H1 (cell line): ENCODE measurements at regions not wholly inside any gene's neighbourhood (a gene's known extent, or its start where the extent isn't known, plus 50 kb on each side); places are given as distances from the start of the nearest gene placed in this dataset.

Experiments used
- CTCF ChIA-PET: fragments of 300-600 bp; sonication (Branson Sonifier 250); formaldehyde crosslinking; loops from one replicate; lab custom pipeline; 2021; ENCODE audit not compliant: partially characterized antibody; lab: Charles Lee
- POLR2A ChIA-PET: fragments of 300-600 bp; sonication (Branson Sonifier 250); formaldehyde crosslinking; loops from one replicate; lab custom pipeline; 2021; ENCODE audit warnings: inconsistent platforms; ENCODE audit not compliant: partially characterized antibody; lab: Charles Lee
- DNase-seq, 2 experiments: peaks; one replicate each; pipeline versions ENCODE4 v3.0.0 to v3.0.0-alpha.2; 2010 to 2022; ENCODE audit warnings: low spot score in 2 of 2, low read depth in 1 of 2, mixed read lengths in 1 of 2
- FAIRE-seq: peaks from 2 replicates; lab custom pipeline; 2011; peaks lifted over from hg19 to GRCh38; lab: Jason Lieb, UNC
- H2AFZ ChIP-seq: 2 replicates; pipeline ENCODE4 v1.8.1; 2012; ENCODE audit warnings: low read length, inconsistent platforms
- H2AK5ac ChIP-seq: 2 replicates; pipeline ENCODE4 v1.6.1; 2013; ENCODE audit warnings: low read depth, low read length
- H2BK120ac ChIP-seq: replicated peaks from 2 replicates; pipeline ENCODE3; 2013; ENCODE audit warnings: low read depth, low read length, inconsistent platforms
- H2BK12ac ChIP-seq: 2 replicates; pipeline ENCODE4 v1.6.1; 2013; ENCODE audit warnings: low read depth, low read length
- H2BK15ac ChIP-seq: 2 replicates; pipeline ENCODE4 v1.6.1; 2013; ENCODE audit warnings: low read length
- H2BK20ac ChIP-seq: 2 replicates; pipeline ENCODE4 v1.6.1; 2013; ENCODE audit warnings: low read length
- H2BK5ac ChIP-seq: 2 replicates; pipeline ENCODE4 v1.6.1; 2013; ENCODE audit warnings: low read depth, low read length
- H3K14ac ChIP-seq: 2 replicates; pipeline ENCODE4 v1.6.1; 2013; ENCODE audit warnings: inconsistent platforms; ENCODE audit not compliant: insufficient read length
- H3K18ac ChIP-seq: 2 replicates; pipeline ENCODE4 v1.6.1; 2013; ENCODE audit warnings: low read length; ENCODE audit errors: extremely low read depth
- H3K23ac ChIP-seq: 2 replicates; pipeline ENCODE4 v1.6.1; 2013; ENCODE audit warnings: inconsistent platforms; ENCODE audit not compliant: insufficient read length
- H3K23me2 ChIP-seq: 2 replicates; pipeline ENCODE4 v1.6.1; 2013; ENCODE audit warnings: low read depth, low read length
- H3K27ac ChIP-seq: 2 replicates; pipeline ENCODE4 v1.6.1; 2011; ENCODE audit warnings: low read depth, low read length, inconsistent platforms
- H3K27me3 ChIP-seq, 4 experiments: replicated peaks in 1 of 4; 1 replicate in 1 of 4; 2 replicates in 3 of 4; pipeline versions ENCODE4 v1.6.1 to v1.8.1; 2011 to 2013; ENCODE audit warnings: low read length in 3 of 4, mild to moderate bottlenecking in 3 of 4, inconsistent platforms in 2 of 4, mixed read lengths in 2 of 4, moderate library complexity in 1 of 4; ENCODE audit not compliant: control insufficient read depth in 3 of 4, insufficient read depth in 3 of 4; ENCODE audit errors: extremely low read depth in 1 of 4
- H3K36me3 ChIP-seq, 4 experiments: 2 replicates each; pipeline versions ENCODE4 v1.6.1 to v1.8.1; 2011 to 2013; ENCODE audit warnings: mild to moderate bottlenecking in 4 of 4, low read length in 3 of 4, moderate library complexity in 2 of 4, control low read depth in 1 of 4, inconsistent platforms in 1 of 4; ENCODE audit not compliant: insufficient read depth in 4 of 4, control insufficient read depth in 2 of 4
- H3K4ac ChIP-seq: replicated peaks from 2 replicates; pipeline ENCODE3; 2013; ENCODE audit warnings: low read length, low read depth, mixed read lengths, inconsistent platforms; ENCODE audit not compliant: insufficient read length
- H3K4me1 ChIP-seq, 4 experiments: replicated peaks in 1 of 4; 1 replicate in 1 of 4; 2 replicates in 3 of 4; pipeline versions ENCODE4 v1.6.1 to v1.8.1; 2011 to 2013; ENCODE audit warnings: low read length in 3 of 4, inconsistent platforms in 2 of 4, mixed read lengths in 1 of 4; ENCODE audit not compliant: insufficient read depth in 4 of 4, control insufficient read depth in 3 of 4
- H3K4me2 ChIP-seq, 2 experiments: 2 replicates each; pipeline versions ENCODE4 v1.6.1 to v1.8.1; 2011 to 2013; ENCODE audit warnings: low read depth in 2 of 2, low read length in 2 of 2, control low read depth in 1 of 2, inconsistent platforms in 1 of 2, mild to moderate bottlenecking in 1 of 2; ENCODE audit not compliant: insufficient read depth in 1 of 2
- H3K4me3 ChIP-seq, 4 experiments: fragments of 200-600, 300-600 bp in 1 of 4; sonication (generic), shearing (Covaris generic), sonication (Bioruptor Twin) in 1 of 4; 2 replicates each; pipeline versions ENCODE4 v1.5.1 to v1.8.1; 2011 to 2016; ENCODE audit warnings: low read length in 4 of 4, low read depth in 3 of 4, control low read depth in 2 of 4, inconsistent platforms in 2 of 4, mild to moderate bottlenecking in 2 of 4, mixed read lengths in 1 of 4, moderate library complexity in 1 of 4; ENCODE audit not compliant: insufficient read depth in 2 of 4; ENCODE audit errors: extremely low read depth in 1 of 4
- H3K56ac ChIP-seq: replicated peaks from 2 replicates; pipeline ENCODE3; 2013; ENCODE audit warnings: low read depth, mild to moderate bottlenecking, mixed read lengths, low read length, inconsistent platforms; ENCODE audit not compliant: insufficient read length
- H3K79me1 ChIP-seq: 2 replicates; pipeline ENCODE4 v1.6.1; 2013; ENCODE audit warnings: low read depth, low read length, control low read depth
- H3K79me2 ChIP-seq, 2 experiments: 2 replicates each; pipeline versions ENCODE4 v1.6.1 to v1.8.1; 2012 to 2013; ENCODE audit warnings: low read length in 2 of 2, mild to moderate bottlenecking in 2 of 2, inconsistent platforms in 1 of 2; ENCODE audit not compliant: insufficient read depth in 2 of 2, control insufficient read depth in 1 of 2
- H3K9ac ChIP-seq, 4 experiments: replicated peaks in 1 of 4; 1 replicate in 1 of 4; 2 replicates in 3 of 4; pipeline versions ENCODE4 v1.6.1 to v1.8.1; 2011 to 2013; ENCODE audit warnings: low read depth in 3 of 4, low read length in 3 of 4, control low read depth in 2 of 4, mild to moderate bottlenecking in 2 of 4, moderate library complexity in 2 of 4, inconsistent platforms in 1 of 4; ENCODE audit errors: extremely low read depth in 1 of 4
- H3K9me3 ChIP-seq, 2 experiments: 2 replicates each; pipeline versions ENCODE4 v1.6.1 to v1.8.1; 2012 to 2013; ENCODE audit warnings: mild to moderate bottlenecking in 2 of 2, moderate library complexity in 2 of 2, control low read depth in 1 of 2, inconsistent platforms in 1 of 2, low read depth in 1 of 2, low read length in 1 of 2, mixed read lengths in 1 of 2; ENCODE audit not compliant: insufficient read depth in 2 of 2
- H4K20me1 ChIP-seq, 2 experiments: replicated peaks in 1 of 2; 2 replicates each; pipeline versions ENCODE3 to v1.8.1; 2011 to 2013; ENCODE audit warnings: inconsistent platforms in 2 of 2, low read length in 2 of 2, mild to moderate bottlenecking in 1 of 2; ENCODE audit not compliant: insufficient read depth in 2 of 2, control insufficient read depth in 1 of 2
- H4K5ac ChIP-seq: 2 replicates; pipeline ENCODE4 v1.6.1; 2013; ENCODE audit warnings: low read length, low read depth, mixed read lengths, inconsistent platforms; ENCODE audit not compliant: insufficient read length
- H4K8ac ChIP-seq: 2 replicates; pipeline ENCODE4 v1.8.0; 2013; ENCODE audit warnings: mild to moderate bottlenecking, moderate library complexity, low read length, inconsistent platforms; ENCODE audit not compliant: insufficient read depth; ENCODE audit errors: extremely low read depth
- H4K91ac ChIP-seq: replicated peaks from 2 replicates; pipeline ENCODE3; 2013; ENCODE audit warnings: low read length, mixed read lengths, inconsistent platforms; ENCODE audit not compliant: insufficient read length
- WGBS, 2 experiments: shearing (Covaris generic) in 1 of 2; methylation state at CpG; one replicate each; pipeline versions ENCODE4 v1.1.6 to v1.1.7; 2013 to 2015; ENCODE audit warnings: low lambda C conversion rate in 2 of 2, mixed read lengths in 2 of 2, inconsistent platforms in 1 of 2, low coverage in 1 of 2, missing lambda C conversion rate in 1 of 2; ENCODE audit not compliant: insufficient replicate concordance in 2 of 2, insufficient coverage in 1 of 2, insufficient read length in 1 of 2; ENCODE audit errors: extremely low coverage in 1 of 2, missing lambda C conversion rate in 1 of 2; 5-methylcytosine and 5-hydroxymethylcytosine counted together

DNA sequence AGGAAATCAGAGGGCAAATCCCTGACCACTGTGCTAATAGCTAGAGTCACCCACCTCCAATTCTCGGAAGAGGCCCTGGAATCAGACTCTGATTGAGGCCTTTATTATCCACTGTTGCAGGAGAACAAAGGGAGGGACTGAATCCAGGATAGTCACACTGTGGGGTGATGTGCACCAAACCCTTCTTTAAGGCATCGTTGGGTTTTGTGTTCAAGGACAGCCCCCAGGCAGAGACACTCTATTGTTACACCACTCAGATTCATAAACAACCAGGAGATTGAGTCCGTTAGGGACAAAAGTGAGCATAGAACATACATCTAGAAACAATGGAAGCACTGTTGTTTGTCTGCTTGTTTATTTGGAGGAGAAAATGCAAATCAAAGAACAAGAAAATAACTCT is 124.6 kb upstream of the TBCA start:
- no peaks in the 10 kb centered on the region; a peak in 1 of 8 replicates for H3K36me3 ChIP-seq
- H2BK120ac ChIP-seq, result no peak overlapping the region
- H2BK5ac ChIP-seq, result no peak overlapping the region
- ChIA-PET POLR2A (interaction anchor here (0.6 to 1.6 kb wide), 3 partner anchors 10 to 136 kb away, joined by 3 to 5 read pairs (median 4); no protein-coding TSS in a partner anchor), CTCF (interaction anchor here (1.6 kb wide), 1 partner anchor 11 kb away, joined by 4 read pairs; no protein-coding TSS in a partner anchor)
- H2BK20ac ChIP-seq, result no peak overlapping the region
- no peak overlapping the region for H2BK12ac ChIP-seq
- H3K4me1 ChIP-seq, result no peaks in the 10 kb centered on the region
- DNase-seq (no peak), FAIRE-seq (no peak)
- no peak overlapping the region for H3K4me2 ChIP-seq
- no peak overlapping the region for H3K4ac ChIP-seq
- H3K9ac ChIP-seq, result no peak overlapping the region
- no peaks in the 10 kb centered on the region for H4K20me1 ChIP-seq
- H3K18ac ChIP-seq, result no peak overlapping the region
- no peak overlapping the region for H2AK5ac ChIP-seq
- 88% methylated on average over 3 of the region's 3 CpGs; no CpG with 5 or more reads in 1 of the 2 experiments for WGBS, 2 experiments
- H3K79me1 ChIP-seq, result no peaks in the 10 kb centered on the region
- no peak overlapping the region for H3K56ac ChIP-seq
- H3K23ac ChIP-seq, result no peak overlapping the region
- no peak overlapping the region for H3K4me3 ChIP-seq
- H3K27ac ChIP-seq, result no peak overlapping the region
- no peaks in the 10 kb centered on the region for H3K79me2 ChIP-seq
- H3K14ac ChIP-seq, result no peak overlapping the region
- H3K23me2 ChIP-seq, result no peaks in the 10 kb centered on the region
- H3K9me3 ChIP-seq, result no peaks in the 10 kb centered on the region
- H4K5ac ChIP-seq, result no peak overlapping the region
- H2BK15ac ChIP-seq, result no peak overlapping the region
- no peak overlapping the region for H4K8ac ChIP-seq
- no peak overlapping the region for H4K91ac ChIP-seq
- no peak overlapping the region for H2AFZ ChIP-seq
- H3K27me3 ChIP-seq, result no peaks in the 10 kb centered on the region
